T-helper 1 cell treated with Interleukin-12 subunit alpha and Interleukin-12 subunit beta and Interleukin-4 antibody, amounts not matched to agents 30 ng/mL and 1 ng/mL, for 36 hours (primary cell): ENCODE measurements at regions not wholly inside any gene's neighbourhood (a gene's known extent, or its start where the extent isn't known, plus 50 kb on each side); places are given as distances from the start of the nearest gene placed in this dataset.

Experiments used
- intact Hi-C: fragments of 100-400 bp; cut with micrococcal nuclease; formaldehyde crosslinking; loops from one replicate; pipeline ENCODE4 v1.15.1; 2024

DNA sequence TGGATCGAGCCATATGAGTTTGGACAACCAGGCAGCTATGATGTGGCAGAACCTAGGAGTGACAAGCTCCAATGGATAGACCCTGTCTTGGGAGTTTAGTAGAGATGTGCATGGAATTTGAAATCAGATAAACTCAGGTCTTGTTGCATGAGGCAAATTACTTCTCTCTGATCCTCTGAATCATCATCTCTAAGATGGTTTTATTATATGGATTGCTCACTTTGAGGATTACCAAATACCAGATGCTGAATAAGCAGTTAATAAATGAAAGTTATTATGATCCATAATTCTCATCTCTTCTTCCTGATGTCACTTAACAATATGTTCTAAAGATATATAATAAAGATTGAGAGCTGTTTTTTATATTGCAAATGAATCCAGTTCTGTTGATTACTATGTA lies 622.2 kb downstream of the NTRK3 start:
- intact Hi-C loops = no loop called here

DNA sequence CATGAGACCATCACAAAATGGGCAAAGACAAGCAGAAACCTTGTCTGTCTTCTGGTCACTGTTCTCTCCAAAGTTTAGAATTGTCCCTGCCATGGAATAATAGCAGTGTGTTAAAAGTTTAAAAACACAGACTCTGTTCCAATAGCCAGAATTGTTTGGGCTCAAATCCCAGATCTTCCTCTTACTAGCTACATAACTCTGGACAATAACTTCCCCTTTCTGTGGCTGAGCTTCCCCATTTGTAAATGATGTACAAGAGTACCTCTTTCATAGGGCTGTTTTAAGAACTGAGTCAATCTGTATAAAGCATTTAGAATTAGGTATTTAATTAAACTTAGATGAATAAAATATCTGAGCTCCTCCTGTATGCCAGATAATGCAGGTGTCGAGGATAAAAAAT lies 623.0 kb downstream of the NTRK3 start:
- intact Hi-C loops = no loop called here

DNA sequence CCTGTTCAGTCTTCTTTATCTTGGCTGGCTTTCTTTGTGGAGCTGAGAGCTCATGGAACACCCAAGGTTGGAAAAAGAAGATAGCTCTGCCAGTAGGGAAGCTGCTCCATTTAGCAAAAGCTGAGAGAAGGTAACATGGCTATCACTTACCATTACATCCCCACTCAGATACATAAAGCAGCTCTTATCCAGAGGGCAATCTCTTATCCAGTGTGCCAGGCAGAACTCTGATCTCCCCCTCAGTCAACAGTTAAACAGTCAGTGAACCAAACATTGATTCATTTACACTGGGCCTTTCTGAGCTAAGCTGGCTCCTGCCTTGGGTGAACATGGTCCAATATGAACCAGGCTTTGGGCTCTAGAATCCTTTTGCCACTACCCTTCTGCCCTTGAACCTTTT lies 624.2 kb downstream of the NTRK3 start:
- intact Hi-C loops = no loop called here

GRCh38 chr15:87631775-87632174 lies 624.8 kb downstream of the NTRK3 start:
- intact Hi-C loops = no loop called here

- intact Hi-C loops = no loop called here
Observed at GRCh38 chr15:87631093-87631492, 625.4 kb downstream of the NTRK3 start.

DNA sequence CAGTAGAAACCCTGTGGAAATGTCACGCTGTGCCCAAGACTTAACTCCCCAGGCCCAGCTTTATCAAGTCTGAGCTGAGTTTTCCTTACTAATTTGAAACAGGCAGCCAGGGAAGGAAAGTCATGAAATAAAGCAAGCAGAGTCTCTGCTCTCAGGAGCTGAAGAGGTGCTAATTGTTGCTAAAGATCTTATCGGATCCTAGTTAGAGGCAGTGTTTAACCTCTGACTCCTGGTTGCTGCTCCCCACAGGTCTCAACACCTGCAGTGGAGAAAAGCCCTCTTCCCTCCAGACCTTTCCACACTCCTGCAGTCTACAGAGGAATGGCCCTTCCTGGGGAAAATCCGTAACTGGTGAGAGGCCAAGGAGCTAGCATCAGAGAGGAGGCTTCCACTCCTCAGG lies 628.2 kb downstream of the NTRK3 start:
- intact Hi-C loops = no loop called here

DNA sequence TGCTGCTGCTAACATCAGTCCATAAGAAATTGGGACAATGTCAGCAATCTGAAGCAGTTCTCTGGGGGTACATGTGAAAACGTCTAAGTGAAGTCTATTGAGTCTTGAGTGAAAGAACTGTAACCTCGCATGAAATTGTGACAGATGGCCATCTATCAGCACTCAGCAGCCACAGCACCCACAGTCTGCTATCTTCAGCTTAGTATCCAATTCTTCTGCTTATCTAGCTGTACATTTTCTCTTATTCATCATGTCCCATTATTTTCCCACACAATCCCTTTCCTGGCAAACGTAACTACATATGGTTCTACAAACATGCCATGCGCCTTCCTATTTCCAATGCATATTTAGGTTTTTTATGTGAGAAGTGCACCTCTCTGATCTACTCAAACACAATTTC lies 629.7 kb downstream of the NTRK3 start:
- intact Hi-C loops = no loop called here

DNA sequence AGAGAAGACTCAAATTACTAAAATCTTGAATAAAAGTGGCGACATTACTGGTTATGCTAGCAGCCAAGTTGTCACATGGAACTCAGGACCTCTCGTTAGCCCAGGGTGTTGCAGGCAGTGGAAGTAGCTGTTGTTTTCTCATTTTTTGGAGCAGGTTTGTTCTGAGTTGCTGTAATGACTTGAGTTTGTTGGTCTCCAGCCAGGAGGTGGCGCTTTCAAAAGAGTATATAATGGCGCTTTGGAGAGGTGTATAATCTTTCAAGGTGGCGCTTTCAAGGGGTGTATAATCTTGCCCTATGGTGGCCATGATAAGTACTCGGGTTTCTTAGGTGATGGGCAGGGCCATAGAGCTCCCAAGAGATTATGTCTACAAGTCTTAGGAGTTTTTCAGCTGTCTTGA lies 632.7 kb downstream of the NTRK3 start:
- intact Hi-C loops = no loop called here

- intact Hi-C loops = no loop called here
Observed at GRCh38 chr15:87620393-87620792, 636.1 kb downstream of the NTRK3 start.

GRCh38 chr15:87619161-87619960 lies 637.2 kb downstream of the NTRK3 start:
- intact Hi-C loops = no loop called here

DNA sequence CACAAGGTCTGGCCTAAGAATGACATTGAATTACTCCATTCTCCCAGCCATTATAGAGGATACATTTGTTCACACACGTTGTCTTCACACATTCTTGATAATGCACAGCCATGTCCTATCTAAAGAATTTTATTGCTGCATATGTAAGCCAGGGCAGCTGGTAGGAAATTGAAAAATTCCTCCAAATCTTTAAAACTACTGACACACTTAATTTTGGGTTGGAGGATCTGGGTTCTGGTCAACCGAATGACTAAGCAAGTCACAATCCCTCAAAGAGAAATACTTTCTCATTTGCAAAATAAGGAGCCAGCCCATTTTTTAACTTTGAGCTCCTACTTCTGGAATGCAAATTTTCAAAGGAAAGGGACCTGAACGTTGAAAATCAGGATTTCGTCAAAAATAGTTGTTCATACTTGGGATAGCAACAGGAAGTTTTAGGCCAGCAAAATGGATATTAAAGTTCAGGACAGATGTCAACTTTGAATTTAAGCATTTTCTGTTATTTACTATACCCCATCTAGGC lies 638.3 kb downstream of the NTRK3 start:
- intact Hi-C loops = no loop called here

GRCh38 chr15:87614704-87615103 lies 641.8 kb downstream of the NTRK3 start:
- intact Hi-C loops = no loop called here

- intact Hi-C loops = no loop called here
Observed at GRCh38 chr15:87610366-87610765, 646.2 kb downstream of the NTRK3 start.

DNA sequence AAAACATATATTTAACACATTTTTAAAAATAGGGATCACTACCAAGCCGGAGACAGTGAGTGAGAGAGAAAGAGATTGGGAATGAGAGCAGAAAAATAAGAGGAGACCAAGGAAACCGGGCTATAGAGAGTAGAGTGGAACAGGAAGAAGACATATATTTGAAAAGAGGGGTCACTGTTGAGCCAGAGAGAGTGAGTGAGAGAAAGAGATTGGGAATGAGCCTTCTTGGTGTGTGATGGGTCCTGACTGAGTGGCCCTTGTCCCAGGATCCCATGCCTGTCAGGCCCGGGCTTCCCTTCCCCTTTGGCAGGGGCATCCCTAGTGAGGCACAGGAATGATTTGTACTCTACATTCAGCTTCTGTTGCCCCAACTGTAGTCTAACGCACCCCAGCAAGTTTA lies 646.6 kb downstream of the NTRK3 start:
- intact Hi-C loops = no loop called here

GRCh38 chr15:87609474-87609873 lies 647.1 kb downstream of the NTRK3 start:
- intact Hi-C loops = no loop called here

- intact Hi-C loops = no loop called here
Observed at GRCh38 chr15:87608238-87609028, 648.1 kb downstream of the NTRK3 start.

DNA sequence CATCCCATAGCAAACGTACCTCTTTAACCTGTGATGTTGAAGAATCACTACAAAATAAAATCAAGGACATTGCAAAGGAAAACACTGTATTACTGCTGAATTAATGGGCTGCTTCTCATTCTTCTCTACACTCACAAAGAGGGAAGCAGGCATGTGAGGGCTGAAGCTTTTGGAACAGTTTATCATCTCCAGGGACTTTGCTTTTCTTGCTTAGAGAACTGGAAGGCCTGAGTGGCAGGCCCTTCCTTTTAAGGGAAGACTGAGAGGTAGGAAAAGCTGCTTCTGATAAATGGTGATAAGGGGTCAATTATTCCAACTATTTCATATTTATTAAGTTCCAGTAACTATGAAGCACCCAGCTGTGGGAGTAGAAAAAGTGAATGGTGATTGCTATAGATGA lies 649.6 kb downstream of the NTRK3 start:
- intact Hi-C loops = no loop called here

DNA sequence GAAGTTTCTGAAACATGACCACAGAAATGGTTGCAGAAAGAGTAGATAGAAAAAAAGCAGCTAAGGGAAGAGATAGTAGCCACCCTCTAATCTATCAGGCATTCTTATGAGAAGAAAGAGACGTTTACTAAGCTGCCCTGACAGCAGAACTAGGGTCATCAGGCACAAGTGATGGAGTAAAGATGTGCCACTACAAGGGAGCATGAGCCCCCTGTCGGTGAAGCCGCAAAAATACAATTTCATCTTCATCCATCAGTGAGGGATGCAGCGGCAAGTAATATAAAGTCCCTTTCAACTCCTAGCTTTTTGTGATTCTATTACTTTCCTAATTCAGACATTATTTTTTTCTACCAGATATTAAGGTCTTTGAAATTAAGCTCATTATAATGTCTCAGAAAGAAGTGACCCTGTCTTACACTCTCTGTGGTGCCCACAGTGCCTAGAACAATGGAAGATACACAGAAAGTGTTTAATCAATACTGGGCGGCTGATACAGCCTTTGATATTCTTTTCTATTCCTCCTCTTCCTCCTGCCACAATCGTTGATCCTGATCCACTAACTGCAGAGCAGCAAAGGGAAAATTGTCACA lies 651.6 kb downstream of the NTRK3 start:
- intact Hi-C loops = loop anchor here (2.0 kb wide), 1 partner anchor 1746 kb away; no protein-coding TSS in a partner anchor

GRCh38 chr15:87602371-87602770 lies 654.2 kb downstream of the NTRK3 start:
- intact Hi-C loops = no loop called here

DNA sequence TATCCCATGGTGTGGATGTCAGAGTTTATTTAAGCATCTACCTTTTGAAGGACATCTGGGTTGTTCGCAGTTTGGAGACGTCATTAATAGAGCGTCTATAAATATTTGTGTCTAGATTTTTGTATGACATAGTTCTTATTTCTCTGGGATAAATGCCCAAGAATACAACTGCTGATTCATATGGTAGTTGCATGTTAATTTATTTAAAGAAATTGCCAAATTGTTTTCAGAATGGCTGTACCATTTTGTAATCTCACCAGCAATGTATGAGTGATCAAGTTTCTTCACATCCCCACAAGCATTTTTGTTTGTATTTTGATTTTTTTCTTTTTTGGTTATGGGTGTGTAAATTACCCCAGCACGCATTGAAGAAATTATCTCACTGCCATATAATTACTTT lies 656.9 kb downstream of the NTRK3 start:
- intact Hi-C loops = loop anchor here (10.0 kb wide), 1 partner anchor 985 kb away; no protein-coding TSS in a partner anchor

- intact Hi-C loops = loop anchor here (1.0 to 10.0 kb wide), 3 partner anchors 27 to 983 kb away; no protein-coding TSS in a partner anchor
Observed at GRCh38 chr15:87597346-87598052, 659.0 kb downstream of the NTRK3 start.
